T-helper 22 cell (primary cell): ENCODE measurements at regions not wholly inside any gene's neighbourhood (a gene's known extent, or its start where the extent isn't known, plus 50 kb on each side); places are given as distances from the start of the nearest gene placed in this dataset.
"Not testable (repeated sequence)": the region's sequence is repeated elsewhere in the genome, so short reads cannot be mapped to it uniquely, and the experiment has no call there.

ENCODE experiments used
- DNase-seq: peaks from one replicate; pipeline ENCODE4 v3.0.0-alpha.2; 2020; ENCODE audit warnings: low read depth

GRCh38 chr13:70987043-70987442 is 878.8 kb upstream of the KLHL1 start:
- no peak for DNase-seq

GRCh38 chr13:70985371-70985770 is 877.1 kb upstream of the KLHL1 start:
- no peak for DNase-seq

DNA sequence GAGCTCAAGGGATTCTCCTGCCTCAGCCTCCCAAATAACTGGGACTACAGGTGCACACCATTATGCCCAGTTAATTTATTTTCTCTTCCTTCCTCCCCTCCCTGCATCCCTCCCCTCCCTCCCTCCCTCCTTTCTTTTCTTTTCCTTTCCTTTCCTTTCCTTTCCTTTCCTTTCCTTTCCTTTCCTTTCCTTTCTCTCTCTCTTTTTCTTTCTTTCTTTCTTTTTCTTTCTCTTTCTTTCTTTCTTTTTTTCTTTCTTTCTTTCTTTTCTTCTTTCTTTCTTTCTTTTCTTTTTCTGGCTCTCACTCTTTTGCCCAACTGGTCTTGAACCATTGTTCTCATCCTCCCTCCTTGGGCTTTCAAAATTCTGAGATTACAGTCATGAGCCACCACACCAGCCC is 873.0 kb upstream of the KLHL1 start:
- not testable (repeated sequence) for DNase-seq

- no peak for DNase-seq
Measured at GRCh38 chr13:70969321-70969720, 861.1 kb upstream of the KLHL1 start.

- DNase-seq = no peak
Measured at GRCh38 chr13:70967564-70967963, 859.3 kb upstream of the KLHL1 start.

GRCh38 chr13:70964874-70965273 is 856.6 kb upstream of the KLHL1 start:
- DNase-seq = no peak

DNA sequence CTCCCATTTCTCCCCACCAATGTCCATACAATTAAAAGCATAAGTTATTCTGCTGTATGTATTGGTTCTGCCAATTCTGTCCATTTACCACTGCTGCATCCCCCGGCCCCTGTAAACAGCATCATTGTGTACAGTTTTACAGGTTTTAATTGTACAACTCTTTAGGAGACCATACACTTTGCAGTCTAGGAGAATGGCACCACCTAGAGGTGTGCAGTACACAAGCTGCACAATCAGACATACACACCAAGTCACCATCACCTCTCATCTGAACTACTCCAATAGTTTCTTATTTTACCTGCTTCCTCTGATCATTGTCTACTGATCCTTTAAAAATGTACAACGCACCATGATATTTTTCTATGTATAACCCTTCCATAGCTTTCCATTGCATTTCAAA is 855.9 kb upstream of the KLHL1 start:
- DNase-seq = no peak

GRCh38 chr13:70960841-70961443 is 852.7 kb upstream of the KLHL1 start:
- no peak for DNase-seq

DNA sequence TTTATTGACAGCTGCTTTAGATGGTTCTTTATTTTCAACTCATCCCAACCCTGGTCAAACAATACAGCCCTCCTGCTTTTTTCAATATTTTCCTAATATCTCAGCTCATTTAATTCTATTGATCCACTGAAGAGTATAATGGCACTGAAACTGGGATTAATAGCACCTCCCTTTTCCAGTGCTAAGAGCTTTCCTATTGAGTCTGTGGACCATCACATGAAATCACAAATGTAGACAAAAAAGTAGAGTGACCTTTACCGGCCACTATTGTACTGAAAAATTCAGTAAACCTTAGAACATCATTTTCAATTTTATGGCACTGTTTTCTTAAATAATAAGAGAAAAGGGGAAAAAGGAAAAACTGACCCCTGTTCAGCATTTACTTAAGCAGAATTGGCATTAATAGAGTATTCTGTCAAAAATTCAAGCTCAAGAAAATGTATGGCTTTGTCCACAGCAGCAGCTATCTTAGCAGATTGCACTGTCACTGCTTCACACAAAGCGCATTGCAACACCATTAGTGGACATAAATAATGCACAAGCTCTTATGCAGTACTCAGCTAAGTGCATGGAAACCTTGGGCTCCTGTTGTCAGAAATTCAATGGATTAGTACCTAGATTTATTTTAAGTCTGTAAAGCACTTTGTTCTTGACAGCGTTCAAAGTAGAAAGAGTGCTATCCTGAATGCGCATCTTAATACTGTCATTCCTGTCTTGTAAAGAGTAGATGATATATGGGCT is 851.0 kb upstream of the KLHL1 start:
- no peak for DNase-seq

DNA sequence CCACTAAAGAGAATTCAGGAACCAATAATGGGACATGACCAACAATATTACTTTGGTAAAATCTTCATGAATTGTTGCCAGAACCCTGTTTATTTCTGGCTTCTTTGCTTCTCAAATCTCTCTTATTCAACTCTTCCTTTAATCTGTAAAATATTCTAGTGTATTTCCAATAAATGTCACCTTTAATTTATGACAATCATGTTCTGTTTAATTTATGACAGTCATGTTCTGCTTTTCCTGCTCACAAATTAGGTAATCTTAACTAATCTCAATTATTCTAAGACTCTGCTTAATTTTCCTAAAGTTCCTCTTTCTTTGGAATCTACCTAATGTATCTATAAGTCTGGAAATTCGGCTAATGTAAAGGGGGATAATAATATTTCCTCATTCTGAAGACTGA is 847.6 kb upstream of the KLHL1 start:
- no peak for DNase-seq

DNA sequence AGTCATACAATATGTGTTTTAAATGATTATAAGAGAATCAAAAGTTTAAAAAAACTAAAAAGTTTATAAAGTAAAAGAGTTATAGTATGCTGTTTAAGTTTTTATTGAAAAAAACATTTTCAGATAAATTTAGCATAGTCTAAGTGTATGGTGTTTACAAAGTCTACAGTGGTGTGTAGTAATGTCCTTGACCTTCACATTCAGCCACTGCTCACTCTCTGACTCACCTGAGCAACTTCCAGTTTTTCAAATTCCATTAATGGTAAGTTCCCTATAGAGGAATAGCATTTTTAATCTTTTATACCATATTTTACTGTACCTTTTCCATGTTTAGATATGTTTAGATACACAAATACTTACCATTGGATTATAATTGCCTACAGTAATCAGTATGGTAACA is 842.4 kb upstream of the KLHL1 start:
- DNase-seq = no peak

- DNase-seq = no peak
Measured at GRCh38 chr13:70945506-70945905, 837.3 kb upstream of the KLHL1 start.

GRCh38 chr13:70941454-70941853 is 833.2 kb upstream of the KLHL1 start:
- no peak for DNase-seq

DNA sequence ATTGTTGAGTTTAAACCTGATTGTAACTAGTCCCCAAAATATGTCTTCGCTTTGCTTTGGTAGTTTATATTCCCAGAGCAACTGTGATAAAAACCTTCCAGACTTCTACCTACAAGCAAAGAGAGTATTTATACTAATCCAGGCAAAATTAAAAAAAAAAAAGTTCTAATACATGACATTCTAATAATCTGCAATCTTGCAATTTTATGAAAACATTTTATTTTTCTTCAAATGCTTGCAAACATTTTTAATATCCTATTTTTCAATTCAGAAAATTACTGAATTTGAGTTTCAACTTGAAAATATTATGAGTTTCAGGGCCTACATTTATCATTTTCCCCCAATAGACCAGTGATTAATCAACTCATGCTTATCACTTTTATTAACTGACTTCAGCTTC is 830.2 kb upstream of the KLHL1 start:
- DNase-seq = no peak

DNA sequence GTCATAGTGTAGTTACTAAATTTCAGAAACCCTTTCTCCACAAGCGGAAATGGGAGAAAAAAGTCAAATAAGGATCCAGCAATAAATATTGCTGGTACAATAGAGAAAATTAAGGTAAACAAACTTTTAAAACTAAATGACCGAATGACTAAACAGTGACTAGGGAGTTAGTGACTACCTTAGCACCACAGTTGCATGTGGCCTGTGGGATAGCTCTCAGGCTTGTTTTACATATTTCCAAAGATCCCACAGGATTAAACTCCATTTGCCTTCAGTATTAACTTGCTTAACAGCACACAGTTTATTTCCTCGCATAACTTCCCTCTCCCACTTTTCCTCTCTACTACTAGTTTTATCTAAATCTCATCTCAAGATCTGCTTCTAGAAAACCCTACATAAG is 824.3 kb upstream of the KLHL1 start:
- no peak for DNase-seq

GRCh38 chr13:70923863-70924752 is 815.9 kb upstream of the KLHL1 start:
- DNase-seq = no peak

- DNase-seq = no peak
Measured at GRCh38 chr13:70911286-70911685, 803.0 kb upstream of the KLHL1 start.

- no peak for DNase-seq
Measured at GRCh38 chr13:70908795-70909194, 800.5 kb upstream of the KLHL1 start.

- DNase-seq = no peak
Measured at GRCh38 chr13:70905035-70905434, 796.8 kb upstream of the KLHL1 start.

DNA sequence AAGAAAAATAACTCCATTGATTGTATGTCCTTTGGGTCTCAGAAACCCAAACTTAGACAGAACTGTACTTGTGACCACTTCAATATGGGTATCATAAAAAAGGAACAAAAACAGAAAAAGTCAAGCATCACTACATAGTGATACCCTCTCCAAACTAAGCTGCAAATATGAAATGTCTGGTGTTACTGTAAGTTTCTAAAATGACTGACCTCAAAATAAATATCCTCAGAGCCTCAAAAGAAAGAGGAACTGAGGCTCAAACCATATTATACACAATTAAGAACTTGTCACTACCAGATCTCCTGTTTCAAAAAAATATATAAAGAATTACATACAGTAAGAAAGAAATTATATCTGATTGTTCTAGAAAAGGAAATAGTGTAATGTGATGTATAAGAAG is 787.9 kb upstream of the KLHL1 start:
- DNase-seq = no peak

- no peak for DNase-seq
Measured at GRCh38 chr13:70895599-70895998, 787.3 kb upstream of the KLHL1 start.

DNA sequence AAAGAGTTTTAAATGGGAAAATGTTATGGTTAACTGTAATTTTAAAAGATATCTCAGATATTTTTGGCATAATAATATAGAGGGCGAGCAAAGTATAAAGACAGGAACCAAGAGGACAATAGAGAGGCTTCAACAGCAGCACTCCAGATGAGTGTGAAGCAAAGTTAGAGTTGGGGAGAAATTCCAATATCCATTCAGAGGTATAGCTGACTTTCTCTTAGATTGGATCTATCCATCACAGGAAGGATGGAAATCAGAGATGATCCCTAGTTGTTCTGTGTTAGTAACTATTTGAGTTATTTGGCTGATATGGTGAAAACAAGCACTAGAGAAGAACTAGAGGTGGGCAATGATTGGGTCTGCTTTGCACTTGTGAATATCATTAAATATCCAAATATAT is 786.0 kb upstream of the KLHL1 start:
- DNase-seq = no peak

DNA sequence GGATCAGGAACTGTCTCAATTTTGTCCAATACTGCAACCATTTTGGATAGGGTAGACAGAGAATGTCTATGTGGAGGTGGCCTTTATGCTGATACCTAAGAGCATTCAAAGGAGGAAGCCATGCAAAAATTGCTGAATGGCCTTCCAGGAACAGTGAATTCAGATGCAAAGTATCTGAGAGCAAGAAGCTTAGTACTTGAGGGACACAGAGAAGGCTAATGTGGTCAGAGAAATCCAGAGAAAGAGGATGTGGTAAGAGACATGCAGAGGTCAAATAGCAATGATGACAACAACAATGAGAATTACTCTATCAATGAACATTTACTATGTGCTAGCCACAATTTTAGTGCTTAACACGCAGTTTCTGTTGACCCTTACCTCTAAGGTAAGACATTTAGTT is 785.6 kb upstream of the KLHL1 start:
- no peak for DNase-seq
